ENCODE measurements at regions not wholly inside any gene's neighbourhood (a gene's known extent, or its start where the extent isn't known, plus 50 kb on each side); places are given as distances from the start of the nearest gene placed in this dataset.

GRCh38 chr13:105445796-105446195, 1089.7 kb downstream of the EFNB2 start:
- TF ChIP-seq CTCF (IDR thresholded peaks at IDR 0.05) (no peak), POLR2A (IDR thresholded peaks at IDR 0.05) (no peak), POLR2AphosphoS5 (IDR thresholded peaks at IDR 0.05) (no peak)

All from breast epithelium (tissue), 3 donors.